ENCODE measurements at regions not wholly inside any gene's neighbourhood (a gene's known extent, or its start where the extent isn't known, plus 50 kb on each side); places are given as distances from the start of the nearest gene placed in this dataset.

- TF ChIP-seq POLR2A (IDR thresholded peaks at IDR 0.05) (no peak), CTCF (IDR thresholded peaks at IDR 0.05) (no peak)
Measured at GRCh38 chr12:90036637-90037036, 328.0 kb upstream of the ATP2B1 start.
